Kidney (tissue), 13 donors: ENCODE measurements at regions not wholly inside any gene's neighbourhood (a gene's known extent, or its start where the extent isn't known, plus 50 kb on each side); places are given as distances from the start of the nearest gene placed in this dataset.

Source experiments
- DNase-seq, 5 donors: peaks; one replicate each; pipeline ENCODE4 v3.0.0-alpha.2; 2013 to 2020
- FAIRE-seq: peaks from 2 replicates; lab custom pipeline; 2012; peaks lifted over from hg19 to GRCh38; lab: Jason Lieb, UNC
- H3K27ac ChIP-seq, 2 donors: one replicate each; pipeline ENCODE4 v1.7.0; 2013; ENCODE audit warnings: low read depth in 2 of 2, low read length in 2 of 2, inconsistent platforms in 1 of 2
- H3K27me3 ChIP-seq: one replicate; pipeline ENCODE4 v1.7.1; 2013; ENCODE audit warnings: low read length, inconsistent platforms; ENCODE audit not compliant: control insufficient read depth, insufficient read depth
- H3K36me3 ChIP-seq, 3 donors: one replicate each; pipeline versions ENCODE4 v1.7.0 to v1.7.1; 2013; ENCODE audit warnings: low read length in 3 of 3, control low read depth in 1 of 3, inconsistent platforms in 1 of 3; ENCODE audit not compliant: insufficient read depth in 3 of 3, control insufficient read depth in 2 of 3
- H3K4me1 ChIP-seq, 3 donors: one replicate each; pipeline versions ENCODE4 v1.7.0 to v1.7.1; 2013; ENCODE audit warnings: low read length in 3 of 3, inconsistent platforms in 1 of 3, low read depth in 1 of 3; ENCODE audit not compliant: control insufficient read depth in 2 of 3, insufficient read depth in 2 of 3
- H3K4me3 ChIP-seq, 3 donors: one replicate each; pipeline versions ENCODE4 v1.7.0 to v1.8.1; 2013; ENCODE audit warnings: low read length in 3 of 3, control low read depth in 1 of 3, inconsistent platforms in 1 of 3
- H3K9ac ChIP-seq, 3 donors: one replicate each; pipeline versions ENCODE4 v1.7.0 to v1.7.1; 2013; ENCODE audit warnings: low read length in 3 of 3, control low read depth in 1 of 3, inconsistent platforms in 1 of 3
- H3K9me3 ChIP-seq, 3 donors: one replicate each; pipeline versions ENCODE4 v1.7.0 to v1.7.1; 2013; ENCODE audit warnings: low read length in 3 of 3, control low read depth in 1 of 3, inconsistent platforms in 1 of 3; ENCODE audit not compliant: control insufficient read depth in 2 of 3, insufficient read depth in 1 of 3
- intact Hi-C: fragments of 100-400 bp; cut with DNase I; formaldehyde crosslinking; loops from one replicate; pipeline ENCODE4 v1.11.1; 2022
- TF ChIP-seq, protein P1 (sequence below): IDR thresholded peaks from 3 replicates; pipeline ENCODE4 v1.5.1; 2012; ENCODE audit warnings: mild to moderate bottlenecking, moderate library complexity, borderline replicate concordance; ENCODE audit not compliant: insufficient read depth; ENCODE audit errors: extremely low read depth
- donor health status: control.
- donor health status: control.
- donor health status: control.
- donor health status: control.
- donor health status: control.
- donor health status: DM: yes; HTN: yes; CAD: no.
- donor health status: Normal renal cell carcinoma (clear cell type).

DNA sequence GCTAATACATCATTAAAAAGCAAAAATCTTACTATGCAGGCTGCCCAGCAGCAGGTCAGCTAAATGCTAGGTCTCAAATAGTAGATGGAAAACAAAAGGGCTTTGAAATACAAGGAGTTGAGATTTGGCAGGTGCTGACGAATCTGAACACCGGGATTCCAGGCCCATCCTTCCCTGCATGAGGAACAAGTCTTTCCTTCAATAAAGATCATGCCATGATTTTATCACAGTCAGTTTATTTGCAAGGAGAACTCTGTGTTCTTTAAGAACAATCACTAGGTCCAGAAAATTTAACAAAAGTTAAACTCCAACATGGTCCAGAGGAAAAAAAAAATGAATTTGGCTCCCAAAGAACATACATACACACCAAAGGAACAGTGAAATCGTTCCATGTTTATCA lies 551.4 kb downstream of the SLITRK6 start:
- Histone ChIP-seq H3K27me3 (no peaks in the 10 kb centered on the region), H3K4me1 (no peaks in the 10 kb centered on the region), H3K27ac (no peak overlapping the region), H3K9me3 (no peaks in the 10 kb centered on the region), H3K36me3 (no peaks in the 10 kb centered on the region), H3K9ac (no peak overlapping the region), H3K4me3 (no peak overlapping the region)
- intact Hi-C loops: no loop called here
- TF ChIP-seq, protein P1, sequence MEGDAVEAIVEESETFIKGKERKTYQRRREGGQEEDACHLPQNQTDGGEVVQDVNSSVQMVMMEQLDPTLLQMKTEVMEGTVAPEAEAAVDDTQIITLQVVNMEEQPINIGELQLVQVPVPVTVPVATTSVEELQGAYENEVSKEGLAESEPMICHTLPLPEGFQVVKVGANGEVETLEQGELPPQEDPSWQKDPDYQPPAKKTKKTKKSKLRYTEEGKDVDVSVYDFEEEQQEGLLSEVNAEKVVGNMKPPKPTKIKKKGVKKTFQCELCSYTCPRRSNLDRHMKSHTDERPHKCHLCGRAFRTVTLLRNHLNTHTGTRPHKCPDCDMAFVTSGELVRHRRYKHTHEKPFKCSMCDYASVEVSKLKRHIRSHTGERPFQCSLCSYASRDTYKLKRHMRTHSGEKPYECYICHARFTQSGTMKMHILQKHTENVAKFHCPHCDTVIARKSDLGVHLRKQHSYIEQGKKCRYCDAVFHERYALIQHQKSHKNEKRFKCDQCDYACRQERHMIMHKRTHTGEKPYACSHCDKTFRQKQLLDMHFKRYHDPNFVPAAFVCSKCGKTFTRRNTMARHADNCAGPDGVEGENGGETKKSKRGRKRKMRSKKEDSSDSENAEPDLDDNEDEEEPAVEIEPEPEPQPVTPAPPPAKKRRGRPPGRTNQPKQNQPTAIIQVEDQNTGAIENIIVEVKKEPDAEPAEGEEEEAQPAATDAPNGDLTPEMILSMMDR: no peak
- FAIRE-seq (no peak), DNase-seq (no peak)

DNA sequence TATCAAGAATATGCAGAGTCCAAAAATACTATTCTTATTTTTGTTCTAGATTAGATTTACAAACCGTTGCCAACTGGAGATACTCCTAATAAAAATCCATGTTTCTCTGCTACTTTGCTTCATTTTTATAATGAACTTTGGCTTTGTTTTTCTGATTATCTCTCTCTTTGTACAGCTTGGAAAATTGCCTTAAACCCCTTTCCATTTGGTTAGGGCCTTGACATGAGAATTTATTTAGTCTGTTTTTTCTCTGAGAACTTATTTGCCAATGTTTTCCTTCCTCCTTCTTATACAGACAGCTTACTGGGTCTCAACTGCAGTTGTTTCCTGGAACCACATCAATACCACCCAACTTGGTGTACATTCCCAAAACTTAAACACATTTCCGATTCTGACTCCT lies 555.4 kb downstream of the SLITRK6 start:
- H3K36me3 ChIP-seq: no peaks in the 10 kb centered on the region
- no peaks in the 10 kb centered on the region for H3K27me3 ChIP-seq
- no peaks in the 10 kb centered on the region for H3K4me1 ChIP-seq
- H3K27ac ChIP-seq: no peak overlapping the region
- DNase-seq (no peak), FAIRE-seq (no peak)
- intact Hi-C loops: no loop called here
- TF ChIP-seq, protein P1: no peak
- no peaks in the 10 kb centered on the region for H3K9me3 ChIP-seq
- no peak overlapping the region for H3K9ac ChIP-seq
- no peak overlapping the region for H3K4me3 ChIP-seq

DNA sequence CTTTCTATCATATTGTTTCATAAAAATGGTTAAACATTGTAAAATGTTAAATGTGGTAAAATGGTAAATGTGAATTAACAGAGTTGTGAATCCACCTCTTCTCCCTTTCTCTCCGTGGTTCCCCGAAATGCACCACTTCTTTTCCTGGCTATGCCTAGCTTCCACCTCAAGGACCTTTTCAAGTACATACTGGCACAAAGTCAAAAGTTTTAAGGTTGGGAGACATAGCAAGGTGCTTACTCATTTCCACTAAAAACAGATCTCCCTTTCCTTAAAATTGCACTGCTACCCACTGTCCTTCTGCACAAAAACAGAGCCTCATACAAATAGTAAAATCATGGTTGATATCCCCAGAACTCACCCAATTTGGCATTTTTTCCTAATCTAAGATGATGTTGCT lies 558.2 kb downstream of the SLITRK6 start:
- Histone ChIP-seq H3K27ac (no peak overlapping the region), H3K27me3 (no peaks in the 10 kb centered on the region), H3K9ac (no peak overlapping the region), H3K4me1 (no peaks in the 10 kb centered on the region), H3K9me3 (no peaks in the 10 kb centered on the region), H3K4me3 (no peak overlapping the region), H3K36me3 (no peaks in the 10 kb centered on the region)
- FAIRE-seq (no peak), DNase-seq (no peak)
- intact Hi-C loops: no loop called here
- TF ChIP-seq, protein P1: no peak

DNA sequence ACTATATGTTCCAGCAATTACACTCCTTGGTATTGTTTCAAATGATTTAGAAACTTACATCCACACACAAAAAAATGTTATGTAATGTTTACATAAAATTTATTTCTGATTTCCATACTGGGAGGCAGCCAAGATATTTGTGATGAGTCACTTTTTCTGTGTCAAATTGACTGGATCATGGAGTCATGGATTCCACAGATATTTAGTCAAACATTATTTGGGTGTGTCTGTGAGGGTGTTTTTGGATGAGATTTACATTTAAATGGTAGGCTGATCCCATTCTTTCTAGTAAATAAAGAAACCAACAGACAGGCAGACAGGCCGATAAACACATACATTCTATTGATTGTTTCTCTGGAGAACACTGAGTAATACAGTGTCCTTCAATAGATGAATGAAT lies 562.8 kb downstream of the SLITRK6 start:
- Histone ChIP-seq H3K4me3 (no peak overlapping the region), H3K9ac (no peak overlapping the region), H3K27me3 (no peaks in the 10 kb centered on the region), H3K36me3 (no peaks in the 10 kb centered on the region), H3K4me1 (no peaks in the 10 kb centered on the region), H3K27ac (no peak overlapping the region), H3K9me3 (no peaks in the 10 kb centered on the region)
- no peak for FAIRE-seq
- TF ChIP-seq, protein P1: no peak
- DNase-seq: no peak
- intact Hi-C loops: no loop called here
